OCI-LY7 (cell line): ENCODE measurements at regions not wholly inside any gene's neighbourhood (a gene's known extent, or its start where the extent isn't known, plus 50 kb on each side); places are given as distances from the start of the nearest gene placed in this dataset.

Experiments used
- CTCF ChIP-seq: fragments of 200-600 bp; sonication (generic); conservative IDR thresholded peaks from 2 replicates; pipeline ENCODE4 v1.5.1; 2014; ENCODE audit warnings: mild to moderate bottlenecking, antibody characterized with exemption, low read length, moderate library complexity, mixed read lengths
- EZH2phosphoT487 ChIP-seq: fragments of 200-600 bp; sonication (generic); IDR thresholded peaks from 2 replicates; pipeline ENCODE4 v1.6.1; 2018; ENCODE audit warnings: low read depth, borderline replicate concordance, mild to moderate bottlenecking, mixed run types, antibody characterized with exemption, low read length, moderate library complexity, mixed read lengths

GRCh38 chr17:51359055-51359454 is 98.7 kb downstream of the UTP18 start:
- TF ChIP-seq CTCF (no peak), EZH2phosphoT487 (no peak)
